ENCODE measurements at regions not wholly inside any gene's neighbourhood (a gene's known extent, or its start where the extent isn't known, plus 50 kb on each side); places are given as distances from the start of the nearest gene placed in this dataset.

- no peak for DNase-seq (ENCODE audit: low read depth in 1 of 2, low spot score in 1 of 2)
- TF ChIP-seq POLR2AphosphoS5 (IDR thresholded peaks at IDR 0.05; ENCODE audit: low read depth) (no peak), CTCF (IDR thresholded peaks at IDR 0.05; ENCODE audit: insufficient read depth, low read length) (no peak), REST (IDR thresholded peaks at IDR 0.05; ENCODE audit: insufficient replicate concordance, low read depth) (no peak), GABPA (IDR thresholded peaks at IDR 0.05; ENCODE audit: low read depth) (no peak), SPI1 (IDR thresholded peaks at IDR 0.05; ENCODE audit: borderline replicate concordance, low read depth) (no peak)
- no peak overlapping the region for H3K4me3 ChIP-seq (replicated peaks; ENCODE audit: insufficient read depth, low read length)
- no peak overlapping the region for H3K27ac ChIP-seq (replicated peaks)
- H3K27me3 ChIP-seq (ENCODE audit: insufficient read depth, poor library complexity, severe bottlenecking): no peaks in the 10 kb centered on the region
Observed at GRCh38 chr10:33843379-33843778, 508.9 kb upstream of the NRP1 start.

GRCh38 chr10:33841678-33842077, 507.2 kb upstream of the NRP1 start:
- no peak for DNase-seq (ENCODE audit: low read depth in 1 of 2, low spot score in 1 of 2)
- H3K27me3 ChIP-seq (ENCODE audit: insufficient read depth, poor library complexity, severe bottlenecking): no peaks in the 10 kb centered on the region
- TF ChIP-seq GABPA (IDR thresholded peaks at IDR 0.05; ENCODE audit: low read depth): no peak
- TF ChIP-seq POLR2AphosphoS5 (IDR thresholded peaks at IDR 0.05; ENCODE audit: low read depth): no peak
- no peak for TF ChIP-seq CTCF (IDR thresholded peaks at IDR 0.05; ENCODE audit: insufficient read depth, low read length)
- no peak for TF ChIP-seq REST (IDR thresholded peaks at IDR 0.05; ENCODE audit: insufficient replicate concordance, low read depth)
- no peak for TF ChIP-seq SPI1 (IDR thresholded peaks at IDR 0.05; ENCODE audit: borderline replicate concordance, low read depth)
- no peak overlapping the region for H3K27ac ChIP-seq (replicated peaks)
- no peak overlapping the region for H3K4me3 ChIP-seq (replicated peaks; ENCODE audit: insufficient read depth, low read length)

GRCh38 chr10:33838731-33839130, 504.3 kb upstream of the NRP1 start:
- no peak overlapping the region for H3K4me3 ChIP-seq (replicated peaks; ENCODE audit: insufficient read depth, low read length)
- no peak for DNase-seq (ENCODE audit: low read depth in 1 of 2, low spot score in 1 of 2)
- H3K27ac ChIP-seq (replicated peaks): no peak overlapping the region
- TF ChIP-seq POLR2AphosphoS5 (IDR thresholded peaks at IDR 0.05; ENCODE audit: low read depth) (no peak), REST (IDR thresholded peaks at IDR 0.05; ENCODE audit: insufficient replicate concordance, low read depth) (no peak), CTCF (IDR thresholded peaks at IDR 0.05; ENCODE audit: insufficient read depth, low read length) (no peak), GABPA (IDR thresholded peaks at IDR 0.05; ENCODE audit: low read depth) (no peak), SPI1 (IDR thresholded peaks at IDR 0.05; ENCODE audit: borderline replicate concordance, low read depth) (no peak)
- H3K27me3 ChIP-seq (ENCODE audit: insufficient read depth, poor library complexity, severe bottlenecking): no peaks in the 10 kb centered on the region

Measured in HL-60 (cell line).